ENCODE measurements at regions not wholly inside any gene's neighbourhood (a gene's known extent, or its start where the extent isn't known, plus 50 kb on each side); places are given as distances from the start of the nearest gene placed in this dataset.
A peak's percentile ranks its signal among the peaks of the same experiment; 100 is the strongest.
"Not testable (repeated sequence)": the region's sequence is repeated elsewhere in the genome, so short reads cannot be mapped to it uniquely, and the experiment has no call there.

DNA sequence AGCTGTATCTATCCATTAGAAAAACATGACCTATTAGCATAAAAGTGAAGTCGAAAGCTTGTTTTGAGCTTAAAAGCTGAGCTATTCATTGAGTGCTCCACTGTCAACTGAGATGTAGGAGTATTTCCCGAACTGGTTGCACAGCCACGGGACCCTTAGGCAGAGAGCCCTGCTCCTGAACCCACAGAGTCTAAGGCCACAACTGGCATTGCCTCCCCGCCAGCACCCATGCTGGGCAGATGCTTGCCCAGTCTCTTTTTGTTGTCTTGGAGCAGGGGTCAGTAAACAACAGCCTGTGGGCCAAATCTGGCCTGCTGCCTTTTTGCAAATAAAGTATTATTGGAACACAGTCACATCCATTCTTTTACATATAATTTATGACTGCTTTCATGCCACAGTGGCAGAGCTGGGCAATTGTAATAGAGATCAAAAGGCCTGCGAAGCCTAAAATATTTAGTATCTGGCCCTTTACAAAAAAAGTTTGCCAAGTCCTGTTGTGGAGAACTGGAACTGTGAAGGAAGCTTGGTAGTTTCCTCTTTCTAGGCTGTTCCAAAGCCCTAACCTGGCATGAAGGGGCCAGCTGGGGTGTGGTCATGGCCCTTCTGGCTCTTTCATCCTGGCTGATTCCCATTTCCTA lies 58.4 kb upstream of the WAPL start:
- no peak for DNase-seq (ENCODE audit: low read depth)

- no peak for DNase-seq (ENCODE audit: low read depth)
Measured at GRCh38 chr10:86580521-86580891, 58.9 kb upstream of the WAPL start.

GRCh38 chr10:86583983-86584382 lies 62.4 kb upstream of the WAPL start:
- no peak for DNase-seq (ENCODE audit: low read depth)

DNA sequence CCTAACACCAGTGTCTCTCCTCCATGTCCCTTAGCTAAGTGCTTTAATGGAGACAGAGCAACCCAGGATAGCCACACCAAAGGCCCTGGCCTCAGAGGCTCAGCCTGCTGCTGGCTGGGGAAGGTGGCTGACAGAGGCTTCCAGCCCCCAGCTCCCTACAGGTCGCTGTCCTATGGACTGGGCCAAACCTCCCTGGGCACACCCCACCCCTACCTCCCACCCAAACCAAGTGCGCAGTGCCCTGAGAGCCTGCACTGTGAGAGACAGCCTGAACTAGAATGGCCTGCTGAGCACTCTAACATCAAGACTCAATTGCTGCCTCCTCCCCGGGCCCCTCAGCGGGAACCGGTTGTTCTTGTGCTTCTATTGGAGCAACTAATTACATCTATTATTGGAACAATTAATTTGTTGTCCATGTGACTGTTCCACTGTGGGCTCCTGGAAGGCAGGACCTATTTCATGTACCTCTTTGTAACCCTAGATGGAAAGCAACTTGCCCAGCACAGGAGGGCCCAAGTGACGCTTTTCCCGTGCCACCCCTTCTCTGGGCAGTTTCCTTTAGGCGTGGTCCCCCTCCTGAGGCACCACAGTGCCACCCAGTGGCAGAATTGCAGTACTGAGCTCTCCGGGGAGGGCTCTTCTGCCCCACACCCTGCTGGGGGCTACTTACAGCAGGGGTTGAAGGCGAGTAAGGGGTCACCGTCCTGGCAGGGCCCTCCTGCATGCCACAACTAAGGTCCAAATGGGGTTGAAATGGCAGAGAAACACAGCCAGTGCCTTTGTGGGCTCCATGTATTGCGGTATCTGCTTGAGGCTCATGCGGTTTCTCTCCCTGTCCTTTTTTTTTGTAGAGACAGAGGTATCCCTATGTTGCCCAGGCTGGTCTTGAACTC lies 63.7 kb upstream of the WAPL start:
- peak; percentile 49 for DNase-seq (ENCODE audit: low read depth)

DNA sequence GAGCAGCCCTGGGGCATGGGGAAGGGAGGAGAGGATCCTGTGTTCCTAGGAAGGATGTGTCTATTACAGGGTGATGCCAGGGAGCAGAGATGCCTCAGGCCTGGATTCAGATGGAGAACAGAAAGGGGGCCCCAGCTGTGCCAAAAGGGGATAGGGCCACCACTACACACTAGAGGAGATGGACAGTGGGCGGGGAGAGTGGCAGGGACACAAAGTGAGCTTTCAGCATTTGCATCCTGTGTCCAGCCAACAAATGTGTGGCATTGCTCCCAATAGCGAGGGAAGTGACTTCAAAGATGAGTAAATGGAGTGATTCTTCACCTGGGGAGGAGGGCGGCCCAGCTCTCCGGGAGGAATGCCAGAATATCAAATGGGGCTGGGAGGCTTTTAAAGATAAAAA lies 64.9 kb upstream of the WAPL start:
- no peak for DNase-seq (ENCODE audit: low read depth)

GRCh38 chr10:86588781-86589180 lies 65.6 kb upstream of the OPN4 start:
- not testable (repeated sequence) for DNase-seq (ENCODE audit: low read depth)

- DNase-seq (ENCODE audit: low read depth), result no peak
Measured at GRCh38 chr10:86591436-86591835, 62.9 kb upstream of the OPN4 start.

DNA sequence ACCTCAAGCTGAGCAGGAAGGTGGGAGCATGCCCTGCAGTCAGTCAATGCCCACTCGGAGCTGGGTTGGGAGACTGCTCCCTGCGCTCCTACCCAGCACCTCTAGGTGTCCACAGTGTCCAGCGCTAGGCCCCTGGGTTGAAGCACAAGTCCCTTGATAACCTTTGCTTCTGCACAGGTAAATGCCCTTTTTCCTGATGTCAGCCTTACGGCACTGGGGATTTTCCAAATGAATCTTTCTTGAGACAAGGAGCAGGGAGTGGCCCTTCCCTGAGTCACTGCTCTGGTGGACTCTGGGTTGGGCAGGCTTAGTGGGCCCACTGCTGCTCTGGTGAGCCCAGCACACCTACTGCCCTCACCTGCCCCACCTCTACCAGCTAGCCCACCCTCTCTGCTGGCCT lies 61.9 kb upstream of the OPN4 start:
- DNase-seq (ENCODE audit: low read depth), result no peak

- DNase-seq (ENCODE audit: low read depth), result no peak
Measured at GRCh38 chr10:86594535-86594934, 59.8 kb upstream of the OPN4 start.

- no peak for DNase-seq (ENCODE audit: low read depth)
Measured at GRCh38 chr10:86595496-86595895, 58.9 kb upstream of the OPN4 start.

DNA sequence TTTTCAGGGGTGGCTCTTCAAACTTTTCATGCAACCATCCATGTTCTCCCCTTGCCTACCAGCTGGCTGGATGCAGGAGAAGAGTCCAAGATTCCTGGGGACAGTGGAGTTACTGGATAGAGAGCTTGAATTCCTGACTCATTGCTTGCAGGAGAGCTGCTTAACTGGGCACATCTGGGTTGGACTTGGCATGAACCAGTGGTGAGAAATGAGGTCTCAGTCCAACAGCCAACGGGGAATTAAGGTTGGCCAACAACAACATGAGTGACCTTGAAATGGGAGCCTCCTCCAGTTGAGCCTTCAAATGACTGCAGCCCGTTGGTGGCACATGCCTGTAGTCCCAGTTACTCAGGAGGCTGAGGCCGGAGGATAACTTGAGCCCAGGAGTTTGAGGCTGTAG lies 58.1 kb upstream of the OPN4 start:
- DNase-seq (ENCODE audit: low read depth), result no peak

- DNase-seq (ENCODE audit: low read depth), result no peak
Measured at GRCh38 chr10:86597306-86597705, 57.0 kb upstream of the OPN4 start.

GRCh38 chr10:86598151-86598550 lies 56.2 kb upstream of the OPN4 start:
- no peak for DNase-seq (ENCODE audit: low read depth)

GRCh38 chr10:86599041-86599440 lies 55.3 kb upstream of the OPN4 start:
- no peak for DNase-seq (ENCODE audit: low read depth)

DNA sequence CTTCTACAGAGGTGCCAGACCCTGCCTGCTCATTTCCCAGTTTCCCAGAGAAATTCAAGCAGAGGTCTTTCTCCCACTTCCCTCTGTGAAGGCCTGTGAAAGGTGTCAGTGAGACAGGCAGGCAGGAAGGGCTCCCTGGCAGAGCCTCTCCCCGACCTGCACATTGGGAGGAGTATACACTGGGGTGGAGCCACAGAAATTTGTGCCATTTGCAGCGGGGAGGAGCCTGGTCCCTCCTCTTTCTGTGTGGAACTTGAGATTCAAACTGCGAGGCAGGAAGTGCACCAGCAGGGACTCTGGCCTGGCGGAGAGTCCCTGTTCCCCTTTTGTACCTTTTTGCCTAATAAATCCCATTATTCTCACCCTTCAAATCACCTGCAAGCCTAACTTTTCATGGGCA lies 54.6 kb upstream of the OPN4 start:
- no peak for DNase-seq (ENCODE audit: low read depth)

DNA sequence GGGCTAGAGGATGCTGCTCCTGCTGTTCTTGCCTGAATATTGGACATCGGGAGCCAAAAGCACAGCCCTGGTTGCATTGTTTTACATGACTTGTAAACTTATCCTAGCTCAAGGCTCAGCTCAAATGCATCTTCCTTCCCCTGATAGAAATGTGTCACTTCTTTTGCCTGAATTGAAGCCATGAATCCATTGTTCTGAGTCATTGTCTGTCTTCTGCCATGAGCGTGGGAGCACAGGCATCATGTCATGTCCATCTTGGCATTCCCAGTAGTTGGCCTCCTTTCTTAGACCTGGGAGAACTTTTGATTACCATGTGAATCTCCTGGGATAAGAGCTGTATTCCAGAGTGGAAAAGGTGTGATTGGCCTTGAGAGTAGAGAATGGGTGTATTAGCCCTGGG lies 54.1 kb upstream of the OPN4 start:
- DNase-seq (ENCODE audit: low read depth), result no peak

- no peak for DNase-seq (ENCODE audit: low read depth)
Measured at GRCh38 chr10:86601956-86602602, 52.3 kb upstream of the OPN4 start.

GRCh38 chr10:86603256-86603655 lies 51.1 kb upstream of the OPN4 start:
- DNase-seq (ENCODE audit: low read depth), result no peak

All from stimulated activated CD8-positive, alpha-beta memory T cell treated with anti-CD3 and anti-CD28 coated beads, Interleukin-7, amount 100 ng/mL, for 24 hours (primary cell).